Ovary (tissue), 3 donors: ENCODE measurements at regions not wholly inside any gene's neighbourhood (a gene's known extent, or its start where the extent isn't known, plus 50 kb on each side); places are given as distances from the start of the nearest gene placed in this dataset.

Experiments
- POLR2A ChIP-seq: fragments of 450-650 bp; IDR thresholded peaks from one replicate; pipeline ENCODE4 v1.6.1; 2017; ENCODE audit warnings: antibody characterized with exemption, mild to moderate bottlenecking, moderate library complexity
- TF ChIP-seq, protein P1 (sequence below), 3 donors: fragments of 450-650 bp in 2 of 3; fragments of 200-600 bp in 1 of 3; IDR thresholded peaks; one replicate each; pipeline versions ENCODE4 v1.5.1 to v1.8.0; 2016 to 2022; ENCODE audit warnings: antibody characterized with exemption in 3 of 3, mild to moderate bottlenecking in 1 of 3
- donor health status: DM: no; HTN: no; CAD: no.

DNA sequence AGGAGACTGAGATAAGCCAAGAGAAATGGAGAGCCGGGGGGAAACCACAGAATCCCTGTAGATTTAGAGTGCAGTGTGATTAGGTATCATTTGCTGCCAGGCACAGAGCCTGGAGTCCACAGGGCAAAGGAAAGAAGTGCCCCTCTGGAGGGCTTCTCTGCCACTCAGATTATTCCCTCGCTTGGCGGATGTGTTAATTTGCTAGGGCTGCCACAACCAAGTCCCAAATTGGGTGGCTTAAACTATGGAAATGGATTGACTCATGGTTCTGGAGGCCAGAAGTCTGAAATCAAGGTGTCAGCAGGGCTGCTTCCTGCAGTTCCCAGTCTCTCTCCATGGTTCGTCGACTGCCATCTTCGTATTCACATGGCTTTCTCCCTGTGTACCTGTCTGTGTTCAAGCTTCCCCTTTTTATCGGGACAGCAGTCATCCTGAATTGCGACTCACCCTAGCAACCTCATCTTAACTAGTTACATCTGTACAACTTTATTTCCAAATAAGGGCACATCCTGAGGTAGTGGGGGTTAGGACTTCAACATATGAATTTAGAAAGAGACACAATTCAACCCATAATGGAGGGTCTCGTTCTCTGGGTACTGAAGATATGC lies 122.2 kb downstream of the ANKRD60 start:
- no peak for TF ChIP-seq POLR2A
- TF ChIP-seq, protein P1, sequence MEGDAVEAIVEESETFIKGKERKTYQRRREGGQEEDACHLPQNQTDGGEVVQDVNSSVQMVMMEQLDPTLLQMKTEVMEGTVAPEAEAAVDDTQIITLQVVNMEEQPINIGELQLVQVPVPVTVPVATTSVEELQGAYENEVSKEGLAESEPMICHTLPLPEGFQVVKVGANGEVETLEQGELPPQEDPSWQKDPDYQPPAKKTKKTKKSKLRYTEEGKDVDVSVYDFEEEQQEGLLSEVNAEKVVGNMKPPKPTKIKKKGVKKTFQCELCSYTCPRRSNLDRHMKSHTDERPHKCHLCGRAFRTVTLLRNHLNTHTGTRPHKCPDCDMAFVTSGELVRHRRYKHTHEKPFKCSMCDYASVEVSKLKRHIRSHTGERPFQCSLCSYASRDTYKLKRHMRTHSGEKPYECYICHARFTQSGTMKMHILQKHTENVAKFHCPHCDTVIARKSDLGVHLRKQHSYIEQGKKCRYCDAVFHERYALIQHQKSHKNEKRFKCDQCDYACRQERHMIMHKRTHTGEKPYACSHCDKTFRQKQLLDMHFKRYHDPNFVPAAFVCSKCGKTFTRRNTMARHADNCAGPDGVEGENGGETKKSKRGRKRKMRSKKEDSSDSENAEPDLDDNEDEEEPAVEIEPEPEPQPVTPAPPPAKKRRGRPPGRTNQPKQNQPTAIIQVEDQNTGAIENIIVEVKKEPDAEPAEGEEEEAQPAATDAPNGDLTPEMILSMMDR (IDR thresholded peaks at IDR 0.05): no peak
